Lower leg skin (tissue), 3 donors: ENCODE measurements at regions not wholly inside any gene's neighbourhood (a gene's known extent, or its start where the extent isn't known, plus 50 kb on each side); places are given as distances from the start of the nearest gene placed in this dataset.

Source experiments
- POLR2A ChIP-seq, 2 donors: fragments of 450-650 bp; IDR thresholded peaks; one replicate each; pipeline ENCODE4 v1.6.1; 2016 to 2017; ENCODE audit warnings: antibody characterized with exemption in 2 of 2, mild to moderate bottlenecking in 1 of 2, moderate library complexity in 1 of 2
- TF ChIP-seq, protein P1 (sequence below), 3 donors: fragments of 450-650 bp; IDR thresholded peaks; one replicate each; pipeline ENCODE4 v1.5.1; 2016; ENCODE audit warnings: antibody characterized with exemption in 3 of 3, mild to moderate bottlenecking in 3 of 3, moderate library complexity in 2 of 3

DNA sequence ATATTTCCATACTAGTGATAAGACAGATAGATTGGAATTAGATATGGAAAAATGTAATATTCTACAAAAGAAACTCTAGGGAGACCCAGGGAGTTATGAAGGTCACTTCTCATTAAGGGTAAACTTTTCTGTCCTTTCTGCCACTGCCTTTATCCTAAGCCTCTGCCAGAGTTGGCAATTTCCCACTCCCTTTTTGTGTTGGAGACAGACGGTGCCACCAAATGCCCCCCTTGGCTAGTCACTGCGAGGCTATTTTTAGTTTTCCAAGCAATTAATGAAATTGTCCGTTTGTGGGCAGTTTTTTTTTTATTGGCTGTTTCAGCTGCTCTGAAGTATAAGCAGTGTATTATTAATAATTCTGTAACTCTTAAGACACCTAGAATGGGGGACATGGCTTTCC, 67.6 kb upstream of the TENM4 start:
- TF ChIP-seq, protein P1, sequence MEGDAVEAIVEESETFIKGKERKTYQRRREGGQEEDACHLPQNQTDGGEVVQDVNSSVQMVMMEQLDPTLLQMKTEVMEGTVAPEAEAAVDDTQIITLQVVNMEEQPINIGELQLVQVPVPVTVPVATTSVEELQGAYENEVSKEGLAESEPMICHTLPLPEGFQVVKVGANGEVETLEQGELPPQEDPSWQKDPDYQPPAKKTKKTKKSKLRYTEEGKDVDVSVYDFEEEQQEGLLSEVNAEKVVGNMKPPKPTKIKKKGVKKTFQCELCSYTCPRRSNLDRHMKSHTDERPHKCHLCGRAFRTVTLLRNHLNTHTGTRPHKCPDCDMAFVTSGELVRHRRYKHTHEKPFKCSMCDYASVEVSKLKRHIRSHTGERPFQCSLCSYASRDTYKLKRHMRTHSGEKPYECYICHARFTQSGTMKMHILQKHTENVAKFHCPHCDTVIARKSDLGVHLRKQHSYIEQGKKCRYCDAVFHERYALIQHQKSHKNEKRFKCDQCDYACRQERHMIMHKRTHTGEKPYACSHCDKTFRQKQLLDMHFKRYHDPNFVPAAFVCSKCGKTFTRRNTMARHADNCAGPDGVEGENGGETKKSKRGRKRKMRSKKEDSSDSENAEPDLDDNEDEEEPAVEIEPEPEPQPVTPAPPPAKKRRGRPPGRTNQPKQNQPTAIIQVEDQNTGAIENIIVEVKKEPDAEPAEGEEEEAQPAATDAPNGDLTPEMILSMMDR (IDR thresholded peaks at IDR 0.05), result no peak
- TF ChIP-seq POLR2A (IDR thresholded peaks at IDR 0.05), result no peak
